ENCODE measurements at regions not wholly inside any gene's neighbourhood (a gene's known extent, or its start where the extent isn't known, plus 50 kb on each side); places are given as distances from the start of the nearest gene placed in this dataset.

- H3K4me3 Mint-ChIP-seq (ENCODE audit: unreplicated experiment) = no peak overlapping the region
These were observed 58.4 kb upstream of the FAM216B start for GRCh38 chr13:42722883-42723539.

GRCh38 chr13:42728507-42729180 lies 52.7 kb upstream of the FAM216B start:
- Mint-ChIP-seq H3K27me3 (ENCODE audit: unreplicated experiment) (no peaks in the 10 kb centered on the region), H3K36me3 (ENCODE audit: low read depth, unreplicated experiment) (no peaks in the 10 kb centered on the region), H3K27ac (ENCODE audit: unreplicated experiment) (no peak overlapping the region), H3K4me1 (ENCODE audit: unreplicated experiment) (peaks cover 9% of the 10 kb centered on the region), H3K4me3 (ENCODE audit: unreplicated experiment) (no peak overlapping the region), H3K9me3 (ENCODE audit: unreplicated experiment) (no peaks in the 10 kb centered on the region)
- no peak for DNase-seq (ENCODE audit: low spot score)
- no peak for TF ChIP-seq CTCF (IDR thresholded peaks at IDR 0.05; ENCODE audit: unreplicated experiment)

More at GRCh38 chr13:42722883-42723539, 58.4 kb upstream of the FAM216B start:
- DNase-seq (ENCODE audit: low spot score) = no peak
- Mint-ChIP-seq H3K27ac (ENCODE audit: unreplicated experiment) (no peak overlapping the region), H3K27me3 (ENCODE audit: unreplicated experiment) (no peaks in the 10 kb centered on the region), H3K36me3 (ENCODE audit: low read depth, unreplicated experiment) (no peaks in the 10 kb centered on the region), H3K4me1 (ENCODE audit: unreplicated experiment) (no peaks in the 10 kb centered on the region), H3K9me3 (ENCODE audit: unreplicated experiment) (no peaks in the 10 kb centered on the region)
- TF ChIP-seq CTCF (IDR thresholded peaks at IDR 0.05; ENCODE audit: unreplicated experiment) = no peak

- H3K4me3 Mint-ChIP-seq (ENCODE audit: unreplicated experiment) = no peak overlapping the region
- no peaks in the 10 kb centered on the region for H3K27me3 Mint-ChIP-seq (ENCODE audit: unreplicated experiment)
- no peaks in the 10 kb centered on the region for H3K9me3 Mint-ChIP-seq (ENCODE audit: unreplicated experiment)
- H3K4me1 Mint-ChIP-seq (ENCODE audit: unreplicated experiment) = peaks cover 9% of the 10 kb centered on the region
- no peaks in the 10 kb centered on the region for H3K36me3 Mint-ChIP-seq (ENCODE audit: low read depth, unreplicated experiment)
- no peak for DNase-seq (ENCODE audit: low spot score)
- no peak overlapping the region for H3K27ac Mint-ChIP-seq (ENCODE audit: unreplicated experiment)
- TF ChIP-seq CTCF (IDR thresholded peaks at IDR 0.05; ENCODE audit: unreplicated experiment) = no peak
These were observed 51.5 kb upstream of the FAM216B start for GRCh38 chr13:42729857-42730402.
